ENCODE measurements at regions not wholly inside any gene's neighbourhood (a gene's known extent, or its start where the extent isn't known, plus 50 kb on each side); places are given as distances from the start of the nearest gene placed in this dataset.

DNA sequence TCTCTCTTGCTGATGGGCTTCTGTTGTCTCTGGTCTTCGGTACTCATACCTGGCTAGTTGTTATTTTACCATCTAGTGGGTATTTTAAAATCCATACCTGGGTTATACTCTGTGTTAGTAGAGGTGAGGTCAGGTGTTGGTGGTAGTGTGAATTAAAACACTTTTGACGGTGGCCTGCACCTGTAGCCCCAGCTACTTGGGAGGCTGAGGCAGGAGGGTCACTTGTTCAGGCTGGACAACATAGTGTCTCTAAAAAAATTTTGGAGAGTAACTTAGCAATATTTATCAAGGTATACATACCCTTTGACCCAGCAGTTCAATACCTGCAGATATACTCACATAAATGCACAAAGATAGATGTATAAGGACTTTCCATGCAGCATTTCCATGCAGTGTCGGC, 55.4 kb downstream of the GSX1 start:
- Histone ChIP-seq H2AFZ (no peak overlapping the region), H3K9me3 (ENCODE audit: control insufficient read depth, low read length) (no peaks in the 10 kb centered on the region), H3K9ac (no peak overlapping the region), H3K79me2 (no peaks in the 10 kb centered on the region), H3K27me3 (ENCODE audit: control insufficient read depth, insufficient read depth, low read length) (no peaks in the 10 kb centered on the region), H3K4me3 (ENCODE audit: low read depth, low read length) (no peak overlapping the region), H3K27ac (no peak overlapping the region), H3K4me2 (ENCODE audit: low read length) (no peak overlapping the region), H3K4me1 (no peaks in the 10 kb centered on the region), H3K36me3 (ENCODE audit: control insufficient read depth, insufficient read depth, low read length) (no peaks in the 10 kb centered on the region)
- TF ChIP-seq, protein P1, sequence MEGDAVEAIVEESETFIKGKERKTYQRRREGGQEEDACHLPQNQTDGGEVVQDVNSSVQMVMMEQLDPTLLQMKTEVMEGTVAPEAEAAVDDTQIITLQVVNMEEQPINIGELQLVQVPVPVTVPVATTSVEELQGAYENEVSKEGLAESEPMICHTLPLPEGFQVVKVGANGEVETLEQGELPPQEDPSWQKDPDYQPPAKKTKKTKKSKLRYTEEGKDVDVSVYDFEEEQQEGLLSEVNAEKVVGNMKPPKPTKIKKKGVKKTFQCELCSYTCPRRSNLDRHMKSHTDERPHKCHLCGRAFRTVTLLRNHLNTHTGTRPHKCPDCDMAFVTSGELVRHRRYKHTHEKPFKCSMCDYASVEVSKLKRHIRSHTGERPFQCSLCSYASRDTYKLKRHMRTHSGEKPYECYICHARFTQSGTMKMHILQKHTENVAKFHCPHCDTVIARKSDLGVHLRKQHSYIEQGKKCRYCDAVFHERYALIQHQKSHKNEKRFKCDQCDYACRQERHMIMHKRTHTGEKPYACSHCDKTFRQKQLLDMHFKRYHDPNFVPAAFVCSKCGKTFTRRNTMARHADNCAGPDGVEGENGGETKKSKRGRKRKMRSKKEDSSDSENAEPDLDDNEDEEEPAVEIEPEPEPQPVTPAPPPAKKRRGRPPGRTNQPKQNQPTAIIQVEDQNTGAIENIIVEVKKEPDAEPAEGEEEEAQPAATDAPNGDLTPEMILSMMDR (IDR thresholded peaks at IDR 0.05) = no peak

DNA sequence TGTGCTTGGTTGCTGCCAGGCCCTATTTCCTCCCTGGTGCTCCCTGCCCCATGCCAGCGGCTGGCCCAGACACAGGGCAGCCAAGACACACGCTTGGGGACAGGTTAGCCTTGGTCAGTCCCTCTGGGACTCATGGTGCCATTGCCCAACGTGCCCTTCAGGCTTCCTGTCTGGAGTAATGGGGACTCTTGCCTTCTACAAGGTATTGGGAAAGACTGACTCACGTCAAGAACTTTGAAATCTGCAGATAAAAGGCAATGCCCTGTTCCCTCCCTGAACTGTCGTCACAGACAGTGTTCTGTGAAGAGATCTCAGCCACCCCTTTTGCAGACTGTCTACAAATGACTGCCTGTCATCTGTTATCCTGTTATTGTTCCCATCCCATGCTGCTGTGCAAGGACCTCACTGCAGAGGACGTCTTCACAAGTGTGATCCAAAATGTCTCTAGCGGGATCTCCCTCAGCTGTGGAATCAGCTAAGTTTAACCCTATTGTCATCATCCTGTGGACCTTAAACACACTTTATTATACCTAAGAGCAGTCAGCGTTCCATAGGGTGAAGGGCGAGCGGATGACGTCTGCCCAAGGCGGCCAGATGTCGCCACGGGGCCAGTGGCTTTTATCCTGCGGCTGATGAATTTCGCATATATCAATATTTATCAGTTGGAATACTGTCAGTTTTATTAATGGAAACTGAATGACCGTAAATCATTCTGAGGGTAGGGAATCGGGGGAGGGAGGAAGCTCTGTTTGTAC, 59.0 kb downstream of the GSX1 start:
- H3K27me3 ChIP-seq (ENCODE audit: control insufficient read depth, insufficient read depth, low read length) = no peaks in the 10 kb centered on the region
- H3K4me3 ChIP-seq (ENCODE audit: low read depth, low read length) = no peak overlapping the region
- H2AFZ ChIP-seq = no peak overlapping the region
- TF ChIP-seq, protein P1 (IDR thresholded peaks at IDR 0.05) = no peak
- H3K9me3 ChIP-seq (ENCODE audit: control insufficient read depth, low read length) = no peaks in the 10 kb centered on the region
- no peaks in the 10 kb centered on the region for H3K79me2 ChIP-seq
- no peaks in the 10 kb centered on the region for H3K36me3 ChIP-seq (ENCODE audit: control insufficient read depth, insufficient read depth, low read length)
- H3K4me2 ChIP-seq (ENCODE audit: low read length) = no peak overlapping the region
- no peaks in the 10 kb centered on the region for H3K4me1 ChIP-seq
- no peak overlapping the region for H3K27ac ChIP-seq
- H3K9ac ChIP-seq = no peak overlapping the region

- no peaks in the 10 kb centered on the region for H3K9me3 ChIP-seq (ENCODE audit: control insufficient read depth, low read length)
- H3K36me3 ChIP-seq (ENCODE audit: control insufficient read depth, insufficient read depth, low read length) = no peaks in the 10 kb centered on the region
- TF ChIP-seq, protein P1 (IDR thresholded peaks at IDR 0.05) = no peak
- H3K4me1 ChIP-seq = no peaks in the 10 kb centered on the region
- no peak overlapping the region for H2AFZ ChIP-seq
- no peak overlapping the region for H3K9ac ChIP-seq
- no peak overlapping the region for H3K27ac ChIP-seq
- H3K4me3 ChIP-seq (ENCODE audit: low read depth, low read length) = no peak overlapping the region
- no peaks in the 10 kb centered on the region for H3K27me3 ChIP-seq (ENCODE audit: control insufficient read depth, insufficient read depth, low read length)
- H3K4me2 ChIP-seq (ENCODE audit: low read length) = no peak overlapping the region
- H3K79me2 ChIP-seq = no peaks in the 10 kb centered on the region
These were observed 60.2 kb downstream of the GSX1 start for GRCh38 chr13:27852491-27852890.

- TF ChIP-seq, protein P1 (IDR thresholded peaks at IDR 0.05) = no peak
- Histone ChIP-seq H3K9me3 (ENCODE audit: control insufficient read depth, low read length) (no peaks in the 10 kb centered on the region), H3K4me3 (ENCODE audit: low read depth, low read length) (no peak overlapping the region), H3K79me2 (no peaks in the 10 kb centered on the region), H3K4me2 (ENCODE audit: low read length) (no peak overlapping the region), H3K4me1 (no peaks in the 10 kb centered on the region), H3K27ac (no peak overlapping the region), H3K36me3 (ENCODE audit: control insufficient read depth, insufficient read depth, low read length) (no peaks in the 10 kb centered on the region), H3K9ac (no peak overlapping the region), H3K27me3 (ENCODE audit: control insufficient read depth, insufficient read depth, low read length) (no peaks in the 10 kb centered on the region), H2AFZ (no peak overlapping the region)
These were observed 61.1 kb downstream of the GSX1 start for GRCh38 chr13:27853335-27853734.

GRCh38 chr13:27853861-27854260, 61.6 kb downstream of the GSX1 start:
- H3K79me2 ChIP-seq = no peaks in the 10 kb centered on the region
- H3K27me3 ChIP-seq (ENCODE audit: control insufficient read depth, insufficient read depth, low read length) = no peaks in the 10 kb centered on the region
- H3K36me3 ChIP-seq (ENCODE audit: control insufficient read depth, insufficient read depth, low read length) = no peaks in the 10 kb centered on the region
- no peak overlapping the region for H3K9ac ChIP-seq
- no peaks in the 10 kb centered on the region for H3K9me3 ChIP-seq (ENCODE audit: control insufficient read depth, low read length)
- H3K27ac ChIP-seq = no peak overlapping the region
- H3K4me1 ChIP-seq = no peaks in the 10 kb centered on the region
- no peak overlapping the region for H3K4me2 ChIP-seq (ENCODE audit: low read length)
- H2AFZ ChIP-seq = no peak overlapping the region
- no peak overlapping the region for H3K4me3 ChIP-seq (ENCODE audit: low read depth, low read length)
- TF ChIP-seq, protein P1 (IDR thresholded peaks at IDR 0.05) = no peak
